GM12875 (cell line): ENCODE measurements at regions not wholly inside any gene's neighbourhood (a gene's known extent, or its start where the extent isn't known, plus 50 kb on each side); places are given as distances from the start of the nearest gene placed in this dataset.

Experiments
- H3K4me3 ChIP-seq: one replicate; pipeline ENCODE4 v1.5.1; 2011; ENCODE audit warnings: low read depth, low read length, control low read depth
- TF ChIP-seq, protein P1 (sequence below): IDR thresholded peaks from 2 replicates; pipeline ENCODE4 v1.5.1; 2011; ENCODE audit warnings: low read depth, mild to moderate bottlenecking, control low read depth, inconsistent platforms, low read length, moderate library complexity, borderline replicate concordance; ENCODE audit not compliant: insufficient read depth

DNA sequence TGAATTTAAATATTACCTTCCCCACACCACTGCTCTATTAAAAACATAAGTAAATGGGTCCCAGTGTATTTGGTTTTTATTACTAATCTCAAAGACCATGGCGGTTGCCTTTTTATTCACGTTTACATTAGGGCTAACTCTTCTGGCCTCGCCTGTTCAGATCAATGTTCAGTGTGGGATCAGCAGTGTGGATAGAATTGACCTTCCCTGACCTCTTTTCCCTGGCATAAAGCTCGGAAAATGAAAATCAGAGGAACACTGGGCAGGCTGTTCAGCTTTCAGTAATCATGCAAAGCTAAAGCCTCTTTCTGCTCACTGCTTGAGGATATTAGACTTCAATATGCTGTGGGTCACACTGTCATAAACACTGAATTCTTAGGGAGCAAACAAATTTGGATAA, 422.6 kb upstream of the ONECUT1 start:
- TF ChIP-seq, protein P1, sequence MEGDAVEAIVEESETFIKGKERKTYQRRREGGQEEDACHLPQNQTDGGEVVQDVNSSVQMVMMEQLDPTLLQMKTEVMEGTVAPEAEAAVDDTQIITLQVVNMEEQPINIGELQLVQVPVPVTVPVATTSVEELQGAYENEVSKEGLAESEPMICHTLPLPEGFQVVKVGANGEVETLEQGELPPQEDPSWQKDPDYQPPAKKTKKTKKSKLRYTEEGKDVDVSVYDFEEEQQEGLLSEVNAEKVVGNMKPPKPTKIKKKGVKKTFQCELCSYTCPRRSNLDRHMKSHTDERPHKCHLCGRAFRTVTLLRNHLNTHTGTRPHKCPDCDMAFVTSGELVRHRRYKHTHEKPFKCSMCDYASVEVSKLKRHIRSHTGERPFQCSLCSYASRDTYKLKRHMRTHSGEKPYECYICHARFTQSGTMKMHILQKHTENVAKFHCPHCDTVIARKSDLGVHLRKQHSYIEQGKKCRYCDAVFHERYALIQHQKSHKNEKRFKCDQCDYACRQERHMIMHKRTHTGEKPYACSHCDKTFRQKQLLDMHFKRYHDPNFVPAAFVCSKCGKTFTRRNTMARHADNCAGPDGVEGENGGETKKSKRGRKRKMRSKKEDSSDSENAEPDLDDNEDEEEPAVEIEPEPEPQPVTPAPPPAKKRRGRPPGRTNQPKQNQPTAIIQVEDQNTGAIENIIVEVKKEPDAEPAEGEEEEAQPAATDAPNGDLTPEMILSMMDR: no peak

DNA sequence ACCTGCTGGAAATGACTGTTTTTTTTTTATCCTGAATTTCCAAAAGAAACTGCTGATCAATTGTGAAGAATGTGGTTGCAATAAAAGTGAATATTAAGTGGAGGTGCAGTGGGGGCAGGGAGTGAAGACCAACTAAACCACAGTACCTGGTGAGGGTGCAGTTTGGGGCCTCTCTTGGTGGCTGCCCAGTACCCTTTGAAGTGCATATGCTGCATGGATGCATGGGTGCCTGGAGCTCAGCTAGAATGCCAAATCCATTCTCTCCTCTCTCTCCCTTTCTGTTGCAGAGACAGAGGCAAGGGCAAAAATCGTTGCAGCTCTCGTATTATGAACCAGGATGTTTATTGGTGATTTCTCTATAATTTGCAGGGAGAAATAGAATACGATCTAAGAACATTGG, 420.5 kb upstream of the ONECUT1 start:
- H3K4me3 ChIP-seq: no peak overlapping the region
- TF ChIP-seq, protein P1: no peak

More for the DNA sequence above, 422.6 kb upstream of the ONECUT1 start:
- no peak overlapping the region for H3K4me3 ChIP-seq

DNA sequence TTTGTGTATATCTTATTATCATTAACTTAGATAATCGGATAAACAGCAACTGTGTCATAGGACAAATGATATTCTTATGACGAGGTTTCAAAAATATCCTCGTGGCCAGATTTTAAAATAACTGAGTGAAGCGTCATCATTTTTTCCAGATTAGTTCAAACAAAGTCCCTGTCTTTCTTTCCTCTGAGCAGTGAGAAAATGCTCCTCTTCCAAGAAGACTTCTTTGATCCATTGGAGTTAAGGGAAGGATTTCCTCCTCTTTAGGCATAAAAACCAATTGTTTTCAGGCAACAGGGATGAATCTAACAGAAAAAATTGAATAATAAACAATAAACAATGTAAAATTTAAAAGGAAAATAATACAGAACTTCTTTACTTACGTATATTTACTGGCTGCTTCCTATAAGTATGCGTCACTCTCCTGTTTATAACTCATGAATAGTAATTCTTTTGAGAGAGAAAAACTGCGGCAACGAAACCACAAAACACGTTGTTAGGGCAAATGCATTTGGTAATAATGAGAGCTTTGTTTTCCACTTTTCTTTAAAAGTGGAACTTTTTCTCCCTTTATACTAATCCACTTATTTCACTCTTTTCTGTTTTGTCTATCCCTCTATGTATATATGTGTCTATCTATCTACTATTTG, 419.4 kb upstream of the ONECUT1 start:
- H3K4me3 ChIP-seq: no peak overlapping the region
- TF ChIP-seq, protein P1: no peak

DNA sequence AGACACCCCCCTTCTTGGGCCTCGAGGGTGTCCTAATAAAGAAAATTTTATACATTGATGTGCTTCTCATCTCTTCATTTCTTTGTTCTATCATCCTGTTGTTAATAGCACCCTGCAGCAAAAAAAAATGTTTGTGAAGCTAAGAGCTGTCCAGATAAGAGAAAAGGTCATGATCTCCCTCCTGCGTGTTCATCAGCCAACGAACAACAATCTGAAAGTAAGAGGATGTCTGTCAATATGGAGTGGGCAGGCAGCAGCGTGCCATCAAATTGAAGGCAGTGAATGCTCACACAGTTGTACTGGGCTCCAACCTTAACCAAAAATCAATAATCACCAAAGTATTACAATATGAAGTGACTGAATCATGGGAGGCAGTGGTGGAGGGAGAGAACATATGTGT, 418.6 kb upstream of the ONECUT1 start:
- H3K4me3 ChIP-seq: no peak overlapping the region
- TF ChIP-seq, protein P1: no peak

DNA sequence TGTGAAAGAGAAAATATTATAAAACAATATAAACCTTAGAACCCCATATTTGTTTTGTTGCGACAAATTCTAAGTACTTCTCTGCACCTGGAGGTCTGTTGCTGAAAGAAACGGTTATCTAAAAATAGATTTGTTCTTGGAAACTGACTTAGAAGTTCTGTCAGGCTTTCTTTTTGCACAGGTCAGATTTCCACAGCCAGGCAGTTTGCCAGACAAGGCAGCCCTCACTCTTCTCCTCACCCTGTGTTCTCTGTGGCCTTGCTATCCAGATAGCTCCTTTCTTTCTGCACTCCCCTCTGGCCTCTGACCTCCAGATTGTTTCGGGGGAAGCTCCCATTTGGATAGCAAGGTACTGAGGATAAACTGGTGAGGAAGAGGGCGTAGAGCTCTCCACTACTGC, 413.3 kb upstream of the ONECUT1 start:
- H3K4me3 ChIP-seq: no peak overlapping the region
- TF ChIP-seq, protein P1: no peak

DNA sequence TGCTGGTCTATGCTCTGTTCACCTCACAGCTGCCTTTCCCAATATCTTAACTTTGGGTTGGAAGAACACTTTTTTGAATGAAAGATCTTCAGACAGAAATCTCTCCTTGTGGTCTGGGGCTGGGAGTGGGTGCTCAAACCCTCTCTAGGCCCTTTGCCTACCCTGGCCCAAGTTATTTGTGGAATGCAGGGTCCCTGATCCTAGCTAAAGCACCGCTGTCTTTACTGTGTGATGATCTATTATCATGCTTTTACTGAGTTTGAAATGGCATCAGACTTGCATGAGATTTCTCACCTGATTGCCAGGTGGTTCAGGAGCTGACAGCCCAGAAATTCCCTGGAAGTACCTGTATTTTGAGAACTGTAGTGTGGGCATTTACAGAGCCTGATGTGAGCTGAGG, 412.7 kb upstream of the ONECUT1 start:
- H3K4me3 ChIP-seq: no peak overlapping the region
- TF ChIP-seq, protein P1: no peak

DNA sequence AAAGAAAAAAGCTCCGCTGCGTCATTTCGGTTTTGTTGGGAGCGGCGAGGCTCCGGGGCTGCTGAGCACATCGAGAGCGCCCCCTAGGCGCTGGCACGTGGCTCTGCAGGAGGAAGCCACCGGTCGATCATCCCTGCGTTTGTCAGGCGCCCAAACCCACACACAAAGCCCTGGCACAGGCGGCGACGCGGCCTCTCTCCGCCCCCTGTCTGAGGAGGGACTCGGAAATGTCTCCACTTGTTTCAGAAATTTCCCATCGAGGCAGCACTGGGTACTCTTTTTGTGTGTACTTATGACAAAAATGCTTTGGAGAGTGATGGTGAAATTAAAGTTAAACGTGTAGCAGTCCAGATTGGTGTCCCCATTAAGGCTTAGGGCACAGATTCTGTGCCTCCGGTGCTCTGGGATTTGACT, 407.3 kb upstream of the ONECUT1 start:
- TF ChIP-seq, protein P1: peak; percentile 94
- H3K4me3 ChIP-seq: no peak overlapping the region
